Trophoblast cell (in vitro differentiated cells and primary cell): ENCODE measurements at regions not wholly inside any gene's neighbourhood (a gene's known extent, or its start where the extent isn't known, plus 50 kb on each side); places are given as distances from the start of the nearest gene placed in this dataset.

ENCODE experiments used
- DNase-seq, 2 donors: peaks; one replicate each; pipeline ENCODE4 v3.0.0-alpha.2; 2016
- H2AFZ ChIP-seq: 2 replicates; pipeline ENCODE4 v1.6.1; 2013; ENCODE audit warnings: low read length, moderate library complexity, mild to moderate bottlenecking; ENCODE audit not compliant: insufficient read depth, poor library complexity
- H2AK5ac ChIP-seq: 2 replicates; pipeline ENCODE4 v1.6.1; 2013; ENCODE audit warnings: mild to moderate bottlenecking, low read length
- H2BK120ac ChIP-seq: 2 replicates; pipeline ENCODE4 v1.6.1; 2013; ENCODE audit warnings: low read length, mild to moderate bottlenecking, moderate library complexity; ENCODE audit not compliant: insufficient read depth, poor library complexity
- H2BK12ac ChIP-seq: 2 replicates; pipeline ENCODE4 v1.6.1; 2013; ENCODE audit warnings: mild to moderate bottlenecking, low read length, moderate library complexity
- H2BK5ac ChIP-seq: 2 replicates; pipeline ENCODE4 v1.6.1; 2013; ENCODE audit warnings: low read length, low read depth, moderate library complexity, mild to moderate bottlenecking; ENCODE audit not compliant: poor library complexity
- H3K14ac ChIP-seq: 2 replicates; pipeline ENCODE4 v1.6.1; 2013; ENCODE audit warnings: mild to moderate bottlenecking, low read length
- H3K18ac ChIP-seq: 2 replicates; pipeline ENCODE4 v1.6.1; 2013; ENCODE audit warnings: mild to moderate bottlenecking, low read length
- H3K23ac ChIP-seq: 2 replicates; pipeline ENCODE4 v1.6.1; 2013; ENCODE audit warnings: low read length
- H3K27ac ChIP-seq: 2 replicates; pipeline ENCODE4 v1.5.1; 2013; ENCODE audit warnings: low read depth, mild to moderate bottlenecking, inconsistent platforms, low read length, moderate library complexity
- H3K27me3 ChIP-seq: 2 replicates; pipeline ENCODE4 v1.6.1; 2013; ENCODE audit warnings: inconsistent platforms, mild to moderate bottlenecking, low read length, moderate library complexity; ENCODE audit not compliant: insufficient read depth
- H3K36me3 ChIP-seq, 2 experiments: 1 replicate in 1 of 2; 2 replicates in 1 of 2; pipeline ENCODE4 v1.6.1; 2013; ENCODE audit warnings: low read length in 2 of 2, mild to moderate bottlenecking in 2 of 2, moderate library complexity in 1 of 2; ENCODE audit not compliant: insufficient read depth in 2 of 2, control insufficient read depth in 1 of 2
- H3K4ac ChIP-seq: 2 replicates; pipeline ENCODE4 v1.6.1; 2013; ENCODE audit warnings: low read depth, mild to moderate bottlenecking, low read length, moderate library complexity
- H3K4me1 ChIP-seq, 2 experiments: 1 replicate in 1 of 2; 2 replicates in 1 of 2; pipeline ENCODE4 v1.6.1; 2013; ENCODE audit warnings: low read length in 2 of 2, mild to moderate bottlenecking in 2 of 2, moderate library complexity in 1 of 2; ENCODE audit not compliant: insufficient read depth in 2 of 2, control insufficient read depth in 1 of 2
- H3K4me2 ChIP-seq: 2 replicates; pipeline ENCODE4 v1.6.1; 2013; ENCODE audit warnings: inconsistent platforms, mild to moderate bottlenecking, low read length, moderate library complexity
- H3K4me3 ChIP-seq: 2 replicates; pipeline ENCODE4 v1.5.1; 2013; ENCODE audit warnings: mild to moderate bottlenecking, low read depth, low read length, inconsistent platforms
- H3K79me1 ChIP-seq: one replicate; pipeline ENCODE4 v1.6.1; 2013; ENCODE audit warnings: low read length
- H3K79me2 ChIP-seq: 2 replicates; pipeline ENCODE4 v1.6.1; 2013; ENCODE audit warnings: low read length, mild to moderate bottlenecking; ENCODE audit not compliant: control insufficient read depth, insufficient read depth, poor library complexity
- H3K9ac ChIP-seq: 2 replicates; pipeline ENCODE4 v1.6.1; 2013; ENCODE audit warnings: mild to moderate bottlenecking, low read length
- H3K9me3 ChIP-seq: 2 replicates; pipeline ENCODE4 v1.6.1; 2013; ENCODE audit warnings: low read depth, mild to moderate bottlenecking, control low read depth, inconsistent platforms, low read length; ENCODE audit not compliant: insufficient read depth
- H4K12ac ChIP-seq: 2 replicates; pipeline ENCODE4 v1.6.1; 2013; ENCODE audit warnings: low read depth, mild to moderate bottlenecking, low read length, moderate library complexity
- H4K8ac ChIP-seq: 2 replicates; pipeline ENCODE4 v1.6.1; 2013; ENCODE audit warnings: low read depth, mild to moderate bottlenecking, low read length, moderate library complexity
- H4K91ac ChIP-seq: one replicate; pipeline ENCODE4 v1.6.1; 2013; ENCODE audit warnings: low read depth, mild to moderate bottlenecking, low read length, moderate library complexity
- WGBS: extraction: QIAGEN DNeasy Blood & Tissue Kit; methylation state at CpG from one replicate; pipeline ENCODE4 v1.1.7; 2013; ENCODE audit warnings: missing lambda C conversion rate; ENCODE audit not compliant: insufficient read length, insufficient coverage; ENCODE audit errors: extremely low coverage; 5-methylcytosine and 5-hydroxymethylcytosine counted together

DNA sequence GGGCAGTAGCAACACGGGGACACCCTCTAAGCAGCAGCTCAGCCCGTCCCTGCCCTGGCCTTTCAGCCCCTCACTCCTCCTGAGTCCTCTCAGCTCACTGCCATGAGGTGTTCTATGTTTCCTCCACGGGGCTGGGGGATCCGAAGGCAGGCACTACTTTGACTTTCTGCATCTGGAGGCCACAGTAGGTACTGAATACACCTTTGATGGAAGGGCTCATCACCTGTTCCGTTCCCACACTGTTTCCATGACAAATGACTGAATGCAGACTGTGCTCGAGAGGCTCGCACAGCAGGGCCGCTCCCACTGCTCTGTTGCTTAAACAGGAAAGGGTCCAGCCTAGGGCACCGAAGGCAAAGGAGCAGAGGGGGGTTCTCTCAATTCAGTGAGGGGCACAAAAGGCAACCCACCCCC is 77.6 kb upstream of the DNAH14 start:
- Histone ChIP-seq H3K9me3 (no peaks in the 10 kb centered on the region), H3K4me2 (no peak overlapping the region), H2BK120ac (no peak overlapping the region), H2AK5ac (no peak overlapping the region), H2BK12ac (no peak overlapping the region), H3K18ac (no peak overlapping the region), H3K27me3 (no peaks in the 10 kb centered on the region), H4K8ac (no peak overlapping the region), H3K4me3 (no peak overlapping the region), H3K27ac (no peak overlapping the region), H3K14ac (no peak overlapping the region), H3K4me1 (no peaks in the 10 kb centered on the region), H3K23ac (no peak overlapping the region), H3K36me3 (no peaks in the 10 kb centered on the region), H3K79me2 (no peaks in the 10 kb centered on the region), H2AFZ (no peak overlapping the region), H3K9ac (no peak overlapping the region), H4K91ac (no peak overlapping the region), H2BK5ac (no peak overlapping the region), H4K12ac (no peak overlapping the region), H3K4ac (no peak overlapping the region), H3K79me1 (no peaks in the 10 kb centered on the region)
- no peak for DNase-seq
- no CpG with 5 or more reads among the region's 9 CpGs for WGBS

DNA sequence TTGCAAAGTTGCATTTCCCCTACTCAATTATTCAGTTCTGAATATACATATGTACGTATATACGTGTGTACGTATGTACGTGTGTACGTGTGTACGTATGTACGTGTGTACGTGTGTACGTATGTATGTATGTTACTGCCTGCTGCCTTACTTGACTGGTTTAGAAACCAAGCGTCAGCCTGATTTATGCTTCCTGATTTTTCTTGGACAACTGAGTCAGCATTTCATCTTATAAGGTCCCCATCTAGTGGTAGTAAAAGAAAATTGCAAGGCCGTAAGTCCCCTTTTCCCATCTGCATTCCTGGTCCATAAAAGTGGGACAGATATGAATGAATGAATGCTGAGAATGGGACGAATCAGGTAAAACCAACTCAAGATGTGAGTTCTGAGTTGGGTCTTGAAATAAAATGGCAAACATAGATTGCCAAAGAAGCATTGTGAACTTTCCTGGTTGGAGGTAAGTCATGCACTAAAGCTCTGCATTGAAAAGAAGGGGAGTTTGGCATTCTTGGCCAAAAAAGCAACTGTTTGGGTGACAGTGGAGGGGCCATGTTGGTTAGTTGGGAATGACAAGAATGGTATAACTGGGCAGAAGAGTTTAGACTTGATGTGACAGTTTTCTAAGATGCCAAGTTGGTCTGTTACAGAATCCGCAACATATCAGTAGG is 76.4 kb upstream of the DNAH14 start:
- DNase-seq: peak; percentile 2 to 57
- Histone ChIP-seq H3K79me1 (no peaks in the 10 kb centered on the region), H3K4me2 (no peak overlapping the region), H3K4me1 (no peaks in the 10 kb centered on the region), H3K36me3 (no peaks in the 10 kb centered on the region), H3K9ac (no peak overlapping the region), H4K91ac (no peak overlapping the region), H3K27ac (no peak overlapping the region), H3K9me3 (no peaks in the 10 kb centered on the region), H2BK5ac (no peak overlapping the region), H4K12ac (no peak overlapping the region), H2BK120ac (no peak overlapping the region), H3K4me3 (no peak overlapping the region), H3K14ac (no peak overlapping the region), H3K4ac (no peak overlapping the region), H4K8ac (no peak overlapping the region), H3K27me3 (no peaks in the 10 kb centered on the region), H2BK12ac (no peak overlapping the region), H3K23ac (no peak overlapping the region), H2AFZ (no peak overlapping the region), H3K79me2 (no peaks in the 10 kb centered on the region), H3K18ac (no peak overlapping the region), H2AK5ac (no peak overlapping the region)
- WGBS: no CpG with 5 or more reads among the region's 13 CpGs

DNA sequence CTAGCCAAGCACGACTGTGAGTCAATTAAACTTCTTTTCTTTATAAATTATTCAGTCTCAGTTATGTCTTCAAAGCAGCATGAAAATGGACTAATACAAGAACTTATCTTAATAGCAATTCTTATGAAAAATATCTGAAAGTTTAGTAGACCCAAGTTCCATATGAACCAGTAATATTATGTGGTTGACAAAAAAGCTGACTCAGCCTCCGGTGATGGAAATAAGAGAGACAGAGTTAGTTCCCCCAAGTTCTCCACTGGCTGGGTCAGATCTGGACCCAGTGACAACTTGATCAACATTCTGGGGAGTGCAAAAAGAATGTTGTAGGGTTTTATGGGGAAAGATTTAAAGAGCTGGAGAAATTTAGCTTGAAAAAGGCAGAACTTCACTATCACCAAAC is 72.5 kb upstream of the DNAH14 start:
- H3K18ac ChIP-seq: no peak overlapping the region
- no peak overlapping the region for H3K23ac ChIP-seq
- no peaks in the 10 kb centered on the region for H3K27me3 ChIP-seq
- no peaks in the 10 kb centered on the region for H3K79me1 ChIP-seq
- no peaks in the 10 kb centered on the region for H3K36me3 ChIP-seq
- no peak overlapping the region for H2AK5ac ChIP-seq
- H4K91ac ChIP-seq: no peak overlapping the region
- no peak overlapping the region for H3K27ac ChIP-seq
- no peak overlapping the region for H2BK120ac ChIP-seq
- H3K9me3 ChIP-seq: no peaks in the 10 kb centered on the region
- no peak overlapping the region for H3K4me2 ChIP-seq
- no peak overlapping the region for H4K8ac ChIP-seq
- H3K4me1 ChIP-seq: no peaks in the 10 kb centered on the region
- H4K12ac ChIP-seq: no peak overlapping the region
- WGBS: no CpG with 5 or more reads among the region's 2 CpGs
- no peak overlapping the region for H2BK5ac ChIP-seq
- no peak overlapping the region for H2BK12ac ChIP-seq
- no peak overlapping the region for H3K4me3 ChIP-seq
- H3K79me2 ChIP-seq: no peaks in the 10 kb centered on the region
- no peak overlapping the region for H2AFZ ChIP-seq
- H3K14ac ChIP-seq: no peak overlapping the region
- no peak overlapping the region for H3K9ac ChIP-seq
- no peak overlapping the region for H3K4ac ChIP-seq
- DNase-seq: no peak

DNA sequence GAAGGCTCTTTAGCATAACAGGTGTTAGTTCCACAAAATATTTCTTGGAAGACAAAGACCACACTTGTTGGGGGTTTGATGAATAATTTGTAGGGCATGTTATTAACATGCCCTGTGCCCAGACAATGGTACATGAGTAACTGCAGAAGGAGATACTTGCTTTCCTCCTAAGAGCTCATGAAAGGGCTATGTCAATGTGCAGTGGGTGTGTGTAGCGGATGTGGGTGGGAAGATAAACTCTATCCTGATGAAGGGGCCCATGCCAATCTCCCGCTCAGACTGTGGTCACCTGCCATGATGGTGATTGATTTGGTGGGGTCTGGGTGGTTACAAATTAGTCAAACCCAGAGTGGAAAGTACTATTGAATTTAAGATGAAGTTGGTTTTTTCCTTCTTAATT is 69.8 kb upstream of the DNAH14 start:
- Histone ChIP-seq H3K14ac (no peak overlapping the region), H4K12ac (no peak overlapping the region), H3K23ac (no peak overlapping the region), H3K79me1 (no peaks in the 10 kb centered on the region), H2AK5ac (no peak overlapping the region), H3K4ac (no peak overlapping the region), H2BK120ac (no peak overlapping the region), H3K9me3 (no peaks in the 10 kb centered on the region), H2BK5ac (no peak overlapping the region), H4K8ac (no peak overlapping the region), H3K27ac (no peak overlapping the region), H2AFZ (no peak overlapping the region), H3K36me3 (no peaks in the 10 kb centered on the region), H3K4me1 (no peaks in the 10 kb centered on the region), H4K91ac (no peak overlapping the region), H3K79me2 (no peaks in the 10 kb centered on the region), H3K4me2 (no peak overlapping the region), H2BK12ac (no peak overlapping the region), H3K27me3 (no peaks in the 10 kb centered on the region), H3K9ac (no peak overlapping the region), H3K18ac (no peak overlapping the region), H3K4me3 (no peak overlapping the region)
- no peak for DNase-seq
- WGBS: no CpG with 5 or more reads among the region's 2 CpGs
